HAP-1 (cell line): ENCODE measurements at regions not wholly inside any gene's neighbourhood (a gene's known extent, or its start where the extent isn't known, plus 50 kb on each side); places are given as distances from the start of the nearest gene placed in this dataset.

Source experiments
- DNase-seq, 2 experiments: peaks; one replicate each; pipeline ENCODE4 v3.0.0-alpha.2; 2016 to 2020; ENCODE audit warnings: low spot score in 2 of 2
- H3K27me3 ChIP-seq: fragments of 250-450 bp; sonication (Bioruptor Pico); 2 replicates; pipeline ENCODE4 v1.5.1; 2020; ENCODE audit warnings: low read depth, mild to moderate bottlenecking, moderate library complexity
- H3K36me3 ChIP-seq: fragments of 250-450 bp; sonication (Bioruptor Pico); replicated peaks from 2 replicates; pipeline ENCODE4 v1.5.1; 2020; ENCODE audit warnings: mild to moderate bottlenecking
- H3K4me1 ChIP-seq: fragments of 250-450 bp; sonication (Bioruptor Pico); 2 replicates; pipeline ENCODE4 v1.5.1; 2020; ENCODE audit warnings: mild to moderate bottlenecking
- H3K4me3 ChIP-seq: fragments of 250-450 bp; sonication (Bioruptor Pico); 2 replicates; pipeline ENCODE4 v1.5.1; 2020; ENCODE audit warnings: mild to moderate bottlenecking, moderate library complexity
- H3K9me3 ChIP-seq: fragments of 250-450 bp; sonication (Bioruptor Pico); 2 replicates; pipeline ENCODE4 v1.5.1; 2020; ENCODE audit warnings: mild to moderate bottlenecking, moderate library complexity
- in situ Hi-C: fragments of 300-500 bp; cut with MboI; formaldehyde crosslinking; loops from 3 replicates; pipeline ENCODE4 v1.14.3; 2020; ENCODE audit warnings: low sequenced_read_pairs, inconsistent platforms, mixed read lengths

DNA sequence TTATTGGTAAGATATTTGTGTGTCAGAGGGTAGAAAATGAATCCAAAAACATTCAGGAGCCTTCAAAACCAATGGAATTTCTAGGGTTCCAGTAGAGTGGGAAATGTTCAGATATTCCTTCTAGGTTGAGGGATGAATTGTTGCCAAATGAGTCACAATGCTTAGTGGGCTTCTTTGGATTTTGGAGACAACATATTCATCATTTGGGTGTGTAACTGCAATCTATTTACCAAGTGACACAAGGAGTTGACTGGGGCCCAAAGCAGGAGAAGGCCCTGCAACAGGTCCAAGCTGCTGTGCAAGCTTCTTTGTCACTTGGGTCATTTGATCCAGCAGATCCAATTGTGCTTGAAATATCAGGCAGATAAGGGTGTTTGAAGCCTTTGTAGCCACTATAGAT lies 551.5 kb upstream of the PITX2 start:
- in situ Hi-C loops, result no loop called here
- H3K27me3 ChIP-seq, result no peaks in the 10 kb centered on the region

DNA sequence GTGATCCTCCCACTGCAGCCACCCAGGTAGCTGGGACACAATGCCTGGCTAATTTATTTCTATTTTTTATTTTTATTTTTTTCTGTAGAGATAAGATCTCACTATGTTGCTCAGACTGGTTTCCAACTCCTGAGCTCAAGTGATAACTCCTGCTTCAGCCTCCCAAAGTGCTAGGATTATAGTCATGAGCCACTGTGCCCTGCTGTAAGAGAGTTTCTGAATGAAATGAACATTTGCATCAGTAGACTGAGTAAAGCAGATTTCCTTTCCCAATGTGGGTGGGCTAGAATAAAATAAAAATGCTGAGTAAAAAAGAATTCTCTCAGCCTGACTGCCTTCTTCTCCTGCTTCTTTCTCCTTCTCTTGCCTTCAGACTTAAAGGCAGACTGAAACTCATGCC lies 555.4 kb upstream of the PITX2 start:
- H3K27me3 ChIP-seq, result no peaks in the 10 kb centered on the region
- in situ Hi-C loops, result no loop called here
- no peaks in the 10 kb centered on the region for H3K9me3 ChIP-seq
- H3K4me1 ChIP-seq, result no peaks in the 10 kb centered on the region
- DNase-seq, result no peak
- no peaks in the 10 kb centered on the region for H3K36me3 ChIP-seq
- H3K4me3 ChIP-seq, result no peak overlapping the region

More for the DNA sequence above, 551.5 kb upstream of the PITX2 start:
- no peaks in the 10 kb centered on the region for H3K4me1 ChIP-seq
- no peaks in the 10 kb centered on the region for H3K9me3 ChIP-seq
- DNase-seq, result no peak
- no peak overlapping the region for H3K4me3 ChIP-seq
- H3K36me3 ChIP-seq, result no peaks in the 10 kb centered on the region

DNA sequence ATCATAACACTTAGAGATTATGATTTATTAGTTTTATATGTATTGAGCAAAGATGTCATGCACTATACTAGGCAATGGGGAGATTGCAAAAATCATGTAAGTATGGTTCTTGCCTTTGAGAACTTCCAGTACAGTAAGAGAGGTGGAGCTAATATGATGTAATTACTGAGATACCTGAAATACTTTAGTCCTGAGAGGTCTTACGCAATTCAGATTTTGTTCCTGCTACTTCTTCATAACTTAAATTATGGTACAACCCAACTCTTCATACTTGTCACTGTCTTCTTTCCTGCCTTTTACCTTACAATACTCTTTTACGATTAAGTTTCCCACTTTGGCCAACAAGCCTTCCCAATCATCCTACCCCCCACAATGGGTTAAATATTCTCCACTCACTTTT lies 564.2 kb upstream of the PITX2 start:
- H3K4me3 ChIP-seq, result no peak overlapping the region
- in situ Hi-C loops, result no loop called here
- H3K9me3 ChIP-seq, result no peaks in the 10 kb centered on the region
- H3K27me3 ChIP-seq, result no peaks in the 10 kb centered on the region
- DNase-seq, result no peak
- H3K4me1 ChIP-seq, result no peaks in the 10 kb centered on the region
- no peaks in the 10 kb centered on the region for H3K36me3 ChIP-seq

DNA sequence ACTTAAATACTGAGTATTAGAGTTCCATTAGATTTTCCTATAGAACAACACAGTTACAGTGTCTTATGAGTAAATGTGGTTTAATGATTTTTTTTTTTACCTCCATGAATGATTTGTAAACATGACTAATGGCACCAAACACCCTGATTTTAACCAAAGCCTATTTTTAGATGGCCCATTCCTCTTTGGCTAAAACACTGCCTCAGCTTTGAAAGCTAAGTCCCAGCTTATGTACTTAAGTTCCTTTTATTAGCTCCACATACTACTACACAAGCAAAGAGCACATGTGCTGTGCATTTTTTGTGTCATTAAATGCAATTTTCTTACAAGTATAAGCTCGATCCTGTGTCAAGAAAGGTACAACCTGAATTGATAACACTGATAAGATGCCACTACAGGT lies 575.6 kb upstream of the PITX2 start:
- in situ Hi-C loops, result no loop called here
- no peak for DNase-seq
- H3K36me3 ChIP-seq, result no peaks in the 10 kb centered on the region

GRCh38 chr4:111204797-111205196 lies 581.9 kb upstream of the PITX2 start:
- DNase-seq, result no peak
- in situ Hi-C loops, result no loop called here
- no peak overlapping the region for H3K4me3 ChIP-seq
- H3K27me3 ChIP-seq, result no peaks in the 10 kb centered on the region
- H3K9me3 ChIP-seq, result no peaks in the 10 kb centered on the region
- H3K4me1 ChIP-seq, result no peaks in the 10 kb centered on the region
- H3K36me3 ChIP-seq, result no peaks in the 10 kb centered on the region

More for the DNA sequence above, 575.6 kb upstream of the PITX2 start:
- Histone ChIP-seq H3K9me3 (no peaks in the 10 kb centered on the region), H3K4me3 (no peak overlapping the region), H3K27me3 (no peaks in the 10 kb centered on the region), H3K4me1 (no peaks in the 10 kb centered on the region)

DNA sequence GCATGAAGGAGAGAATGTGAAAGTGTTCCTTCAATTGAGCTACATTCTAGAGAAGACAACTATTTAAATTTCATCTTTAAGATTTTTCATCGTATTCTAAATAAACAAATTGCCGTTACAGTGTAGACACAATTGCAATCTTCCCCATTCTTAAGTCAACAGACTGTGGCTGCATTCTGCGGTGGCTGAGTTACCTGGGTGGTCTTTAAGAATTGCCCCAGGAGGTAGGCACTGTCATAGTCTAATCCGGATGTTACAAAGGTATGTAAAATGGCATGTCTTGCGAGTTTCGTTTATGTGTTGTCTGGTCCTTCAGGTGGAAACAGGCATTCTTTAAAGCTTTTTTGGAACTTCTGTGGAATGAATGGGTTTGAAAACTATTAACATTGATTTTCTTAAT lies 586.1 kb upstream of the PITX2 start:
- Histone ChIP-seq H3K36me3 (no peaks in the 10 kb centered on the region), H3K4me1 (no peaks in the 10 kb centered on the region), H3K27me3 (no peaks in the 10 kb centered on the region), H3K4me3 (no peak overlapping the region), H3K9me3 (no peaks in the 10 kb centered on the region)
- in situ Hi-C loops, result no loop called here
- no peak for DNase-seq

DNA sequence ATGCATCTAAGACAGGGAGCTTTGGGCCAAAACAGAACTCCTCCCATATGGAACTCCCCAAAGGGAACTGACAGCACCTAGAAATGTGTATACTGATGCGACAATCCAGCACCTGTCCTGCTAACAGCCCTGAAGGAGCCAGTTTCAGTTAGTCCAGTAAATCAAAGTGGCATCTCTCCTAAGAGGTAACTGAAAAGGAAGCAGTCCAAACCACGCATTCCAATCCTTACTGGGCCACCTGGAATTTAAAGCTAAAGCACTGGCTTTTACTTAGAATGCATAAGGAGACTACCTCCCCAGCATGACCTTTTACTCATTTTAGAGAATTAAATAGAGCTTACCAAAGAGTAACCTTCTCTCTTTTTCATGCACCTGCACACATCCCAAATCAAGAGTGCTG lies 586.8 kb upstream of the PITX2 start:
- Histone ChIP-seq H3K4me1 (no peaks in the 10 kb centered on the region), H3K36me3 (no peaks in the 10 kb centered on the region), H3K27me3 (no peaks in the 10 kb centered on the region), H3K9me3 (no peaks in the 10 kb centered on the region), H3K4me3 (no peak overlapping the region)
- in situ Hi-C loops, result no loop called here
- DNase-seq, result no peak

- H3K4me3 ChIP-seq, result no peak overlapping the region
- H3K9me3 ChIP-seq, result no peaks in the 10 kb centered on the region
- no peaks in the 10 kb centered on the region for H3K27me3 ChIP-seq
- no peaks in the 10 kb centered on the region for H3K36me3 ChIP-seq
- DNase-seq, result no peak
- no peaks in the 10 kb centered on the region for H3K4me1 ChIP-seq
- in situ Hi-C loops, result no loop called here
Measured at GRCh38 chr4:111210595-111210994, 587.7 kb upstream of the PITX2 start.

- no peak for DNase-seq
- Histone ChIP-seq H3K36me3 (no peaks in the 10 kb centered on the region), H3K4me3 (no peak overlapping the region), H3K9me3 (no peaks in the 10 kb centered on the region), H3K27me3 (no peaks in the 10 kb centered on the region), H3K4me1 (no peaks in the 10 kb centered on the region)
- in situ Hi-C loops, result no loop called here
Measured at GRCh38 chr4:111213531-111213930, 590.7 kb upstream of the PITX2 start.

GRCh38 chr4:111214371-111214770 lies 591.5 kb upstream of the PITX2 start:
- H3K4me3 ChIP-seq, result no peak overlapping the region
- H3K27me3 ChIP-seq, result no peaks in the 10 kb centered on the region
- in situ Hi-C loops, result no loop called here
- H3K9me3 ChIP-seq, result no peaks in the 10 kb centered on the region
- DNase-seq, result no peak
- H3K36me3 ChIP-seq, result no peaks in the 10 kb centered on the region
- H3K4me1 ChIP-seq, result no peaks in the 10 kb centered on the region

- Histone ChIP-seq H3K4me3 (no peak overlapping the region), H3K36me3 (no peaks in the 10 kb centered on the region), H3K4me1 (no peaks in the 10 kb centered on the region), H3K27me3 (no peaks in the 10 kb centered on the region), H3K9me3 (no peaks in the 10 kb centered on the region)
- in situ Hi-C loops, result no loop called here
- no peak for DNase-seq
Measured at GRCh38 chr4:111215755-111216154, 592.9 kb upstream of the PITX2 start.

GRCh38 chr4:111216791-111217190 lies 593.9 kb upstream of the PITX2 start:
- no peak for DNase-seq
- no peak overlapping the region for H3K4me3 ChIP-seq
- no peaks in the 10 kb centered on the region for H3K27me3 ChIP-seq
- no peaks in the 10 kb centered on the region for H3K36me3 ChIP-seq
- in situ Hi-C loops, result no loop called here
- H3K4me1 ChIP-seq, result no peaks in the 10 kb centered on the region
- H3K9me3 ChIP-seq, result no peaks in the 10 kb centered on the region

DNA sequence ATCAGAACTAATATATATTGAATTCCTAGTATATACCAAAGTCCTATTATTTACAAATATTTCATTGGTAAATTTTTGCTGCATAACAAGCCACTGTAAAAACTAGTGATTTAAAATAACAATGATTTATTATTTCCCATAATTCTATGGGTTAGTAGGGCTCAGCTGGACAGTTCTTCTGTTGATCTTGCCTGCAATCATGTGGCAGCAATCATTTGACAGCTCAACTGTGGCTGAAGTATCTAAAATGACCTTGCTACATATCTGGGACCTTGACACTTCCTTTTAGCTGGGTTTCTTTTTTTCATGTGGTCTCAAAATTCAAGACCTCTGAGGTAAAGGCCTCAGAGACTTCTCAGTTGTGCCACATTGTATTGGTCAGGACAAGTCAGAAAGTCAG lies 598.5 kb upstream of the PITX2 start:
- Histone ChIP-seq H3K4me1 (no peaks in the 10 kb centered on the region; the same call in 1 of the 2 replicates), H3K36me3 (no peaks in the 10 kb centered on the region), H3K27me3 (0 out of 2 replicates have a peak, but pooled peaks cover 3% of the 10 kb centered on the region), H3K4me3 (no peak overlapping the region), H3K9me3 (no peaks in the 10 kb centered on the region)
- no peak for DNase-seq
- in situ Hi-C loops, result no loop called here

DNA sequence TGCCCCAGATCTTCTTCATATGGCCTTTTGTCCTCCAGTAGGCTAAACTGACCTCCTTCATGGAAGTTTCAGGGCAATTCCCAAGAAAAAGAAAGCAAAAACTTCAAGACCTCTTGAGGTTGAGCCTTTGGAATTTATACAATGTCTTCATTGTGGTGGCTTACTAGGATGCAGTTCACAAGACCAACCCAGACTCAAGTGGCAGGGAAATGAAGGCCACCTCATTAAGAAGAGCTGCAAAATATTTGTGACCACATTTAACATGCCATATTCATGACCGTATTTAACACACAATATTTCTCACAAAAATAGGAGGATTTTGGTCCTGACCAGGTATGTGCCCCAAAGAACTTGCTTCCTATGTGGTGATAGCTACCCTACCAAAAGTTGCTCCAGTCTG lies 605.5 kb upstream of the PITX2 start:
- 0 out of 2 replicates have a peak, but pooled peaks cover 3% of the 10 kb centered on the region for H3K27me3 ChIP-seq
- no peak overlapping the region for H3K4me3 ChIP-seq
- no peak for DNase-seq
- in situ Hi-C loops, result no loop called here
- no peaks in the 10 kb centered on the region for H3K9me3 ChIP-seq
- H3K36me3 ChIP-seq, result no peaks in the 10 kb centered on the region
- H3K4me1 ChIP-seq, result no peaks in the 10 kb centered on the region; the same call in 1 of the 2 replicates

DNA sequence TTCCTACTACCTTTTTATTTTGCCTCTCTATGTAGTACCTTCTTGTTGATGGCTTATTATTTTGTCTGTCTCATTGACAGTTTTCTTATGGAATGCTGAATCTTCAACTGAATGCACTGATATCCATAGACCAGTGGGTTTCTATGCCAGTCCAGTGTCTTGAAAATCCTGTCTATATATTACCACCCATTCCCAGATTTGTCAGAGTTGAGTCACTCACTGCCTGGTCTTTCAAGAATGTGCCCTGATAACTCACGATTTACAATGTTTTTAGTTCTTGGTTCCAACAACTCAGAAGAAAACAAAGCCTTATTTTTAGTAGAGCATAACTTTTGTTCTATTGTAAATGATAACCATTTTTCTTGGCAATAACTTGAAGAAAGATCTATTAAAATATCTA lies 606.0 kb upstream of the PITX2 start:
- no peaks in the 10 kb centered on the region for H3K9me3 ChIP-seq
- DNase-seq, result no peak
- H3K4me3 ChIP-seq, result no peak overlapping the region
- in situ Hi-C loops, result no loop called here
- no peaks in the 10 kb centered on the region; the same call in 1 of the 2 replicates for H3K4me1 ChIP-seq
- no peaks in the 10 kb centered on the region for H3K36me3 ChIP-seq
- H3K27me3 ChIP-seq, result 0 out of 2 replicates have a peak, but pooled peaks cover 3% of the 10 kb centered on the region
